GM19438 (cell line): ENCODE measurements at regions not wholly inside any gene's neighbourhood (a gene's known extent, or its start where the extent isn't known, plus 50 kb on each side); places are given as distances from the start of the nearest gene placed in this dataset.

ENCODE experiments used
- ATAC-seq: cut with Tn5 transposase; IDR thresholded peaks from one replicate; pipeline ENCODE4 v1.9.1; 2021; ENCODE audit warnings: low read depth; ENCODE audit not compliant: unreplicated experiment

DNA sequence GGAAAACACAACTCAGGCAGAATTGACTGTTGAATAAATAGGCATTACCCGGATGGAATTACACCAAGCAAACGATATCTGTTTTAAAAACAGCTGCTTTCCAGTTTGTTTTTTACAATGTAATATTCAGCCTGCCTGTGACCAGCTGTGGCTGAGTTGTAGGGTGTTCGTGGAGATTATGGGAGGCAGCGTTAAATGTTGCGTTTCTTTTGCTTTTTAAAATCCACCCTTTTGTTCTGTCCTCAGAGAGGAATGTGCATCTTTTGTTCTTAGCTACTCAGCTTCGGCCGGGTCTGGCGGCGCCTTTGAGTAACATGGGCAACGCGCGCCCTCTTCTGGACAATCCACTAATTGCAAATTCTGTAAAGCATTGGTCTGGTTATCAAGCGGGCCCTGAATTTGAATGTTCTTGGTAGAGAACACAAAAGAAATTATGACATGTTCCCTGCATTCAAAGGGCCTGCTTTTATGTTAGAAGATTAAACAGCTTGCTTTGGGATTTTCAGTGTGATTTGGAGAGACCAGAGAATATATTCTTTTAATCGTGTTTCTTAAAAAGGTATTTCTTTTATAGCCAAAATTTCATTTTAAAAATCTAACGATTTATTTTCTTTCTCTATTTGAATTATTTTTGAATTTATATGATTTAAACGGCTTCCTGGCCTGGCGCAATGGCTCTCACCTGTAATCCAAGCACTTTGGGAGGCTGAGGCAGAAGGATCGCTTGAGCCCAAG is 76.3 kb upstream of the TRIM2 start:
- peak; percentile 83 for ATAC-seq

- ATAC-seq, result no peak
Observed at GRCh38 chr4:153131596-153131995, 72.6 kb upstream of the TRIM2 start.

- ATAC-seq, result no peak
Observed at GRCh38 chr4:153137159-153137558, 67.1 kb upstream of the TRIM2 start.

DNA sequence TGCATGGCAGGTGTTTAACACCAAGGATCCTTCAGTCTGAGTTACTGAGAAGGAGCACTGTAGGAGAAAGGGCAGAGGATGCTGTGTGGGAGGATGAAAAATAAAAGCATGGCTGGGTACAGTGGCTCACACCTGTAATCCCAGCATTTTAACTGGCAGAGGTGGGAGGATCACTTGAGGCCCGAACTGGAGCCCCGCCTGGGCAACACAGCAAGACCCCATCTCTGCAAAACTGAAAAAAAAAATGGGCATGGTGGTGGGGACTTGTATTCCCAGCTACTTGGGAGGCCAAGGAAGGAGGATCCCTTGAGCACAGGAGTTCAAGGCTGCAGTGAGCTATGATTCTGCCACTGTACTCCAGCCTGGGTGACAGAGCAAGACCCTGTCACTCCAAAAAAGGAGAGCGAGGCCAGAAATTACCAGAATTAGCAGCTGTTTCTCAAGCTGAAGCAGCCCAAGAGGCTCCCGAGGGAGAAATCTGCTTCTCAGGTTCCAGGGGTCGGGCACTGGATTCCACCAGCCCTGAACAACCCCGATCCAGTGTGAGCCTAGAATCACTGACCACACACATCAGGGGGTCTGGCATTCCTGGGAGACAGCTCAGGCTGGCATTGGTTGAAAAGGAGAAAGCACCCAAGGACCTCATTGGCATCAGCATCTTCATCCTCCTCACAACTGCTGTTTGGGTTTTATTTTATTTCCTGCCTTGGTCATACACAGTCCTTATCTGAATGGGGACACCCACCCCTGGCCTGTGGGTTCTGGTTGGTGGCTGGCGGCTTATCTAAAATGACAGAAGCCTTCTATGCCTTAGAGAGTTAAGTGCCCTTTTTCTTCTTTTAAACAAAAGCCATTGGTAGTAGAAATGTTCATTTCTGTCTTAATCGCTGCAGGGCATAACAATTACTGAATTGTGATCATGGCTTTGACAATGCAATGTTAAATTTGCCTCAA is 66.3 kb upstream of the TRIM2 start:
- ATAC-seq, result no peak

GRCh38 chr4:153138736-153139135 is 65.5 kb upstream of the TRIM2 start:
- ATAC-seq, result no peak

- no peak for ATAC-seq
Observed at GRCh38 chr4:153140294-153140693, 63.9 kb upstream of the TRIM2 start.

GRCh38 chr4:153141238-153141637 is 63.0 kb upstream of the TRIM2 start:
- no peak for ATAC-seq

GRCh38 chr4:153142700-153143438 is 61.4 kb upstream of the TRIM2 start:
- peak; percentile 61 for ATAC-seq

DNA sequence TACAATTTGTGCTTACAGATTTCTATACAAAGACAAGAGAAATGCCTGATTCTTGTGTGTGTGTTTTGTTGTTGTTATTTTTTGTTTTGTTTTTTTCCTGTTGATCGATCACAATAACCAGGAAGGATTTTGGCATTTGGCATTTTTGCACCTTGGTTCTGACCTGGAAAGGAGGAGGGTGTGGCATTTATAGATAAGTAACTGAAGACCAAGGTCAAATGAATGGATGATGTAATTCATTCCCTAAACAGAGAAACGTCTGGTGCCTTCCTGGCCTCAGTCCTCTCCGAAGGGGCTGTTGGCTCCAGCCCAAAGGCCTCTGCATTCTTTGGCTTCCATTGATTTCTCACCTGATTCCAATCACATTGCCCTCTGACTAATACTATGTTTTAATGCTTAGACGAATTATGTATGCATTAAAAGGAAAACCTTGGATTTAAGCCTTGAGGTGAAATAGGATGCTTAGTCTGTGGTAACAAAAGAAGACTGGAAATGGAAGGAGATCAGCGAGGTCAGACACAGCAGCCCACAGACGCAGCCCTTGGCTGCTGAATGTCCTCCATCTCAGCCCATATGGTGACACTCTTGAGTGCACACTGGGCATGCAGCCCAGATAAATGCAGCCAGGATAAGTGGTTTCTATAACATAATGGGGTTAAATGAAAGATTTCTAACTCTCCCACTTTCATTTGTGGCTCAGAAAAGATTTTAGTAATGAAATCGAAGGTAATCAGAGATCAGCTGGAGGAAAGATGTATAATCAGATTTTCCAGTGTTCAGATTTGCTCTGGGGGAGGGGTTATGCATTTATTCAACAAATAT is 60.5 kb upstream of the TRIM2 start:
- no peak for ATAC-seq

DNA sequence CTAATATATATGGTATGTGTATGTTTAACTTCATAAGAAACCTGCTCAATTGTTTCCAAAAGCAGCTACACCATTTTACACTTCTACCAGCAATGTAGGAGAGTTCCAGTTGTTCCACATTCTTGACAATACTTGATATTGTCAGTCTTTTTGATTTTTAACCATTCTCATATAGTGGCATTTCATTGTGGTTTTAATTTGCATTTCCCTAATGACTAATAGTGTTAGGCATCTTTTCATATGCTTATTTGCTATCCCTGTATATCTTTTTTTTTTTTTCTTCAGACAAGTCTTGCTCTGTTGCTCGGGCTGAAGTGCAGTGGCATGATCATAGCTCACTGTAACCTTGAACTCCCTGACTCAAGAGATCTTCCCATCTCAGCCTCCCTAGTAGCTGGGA is 58.2 kb upstream of the TRIM2 start:
- ATAC-seq, result no peak

- ATAC-seq, result no peak
Observed at GRCh38 chr4:153146961-153147360, 57.3 kb upstream of the TRIM2 start.

- no peak for ATAC-seq
Observed at GRCh38 chr4:153148791-153149190, 55.5 kb upstream of the TRIM2 start.

- ATAC-seq, result no peak
Observed at GRCh38 chr4:153151535-153152455, 52.4 kb upstream of the TRIM2 start.

GRCh38 chr4:153152501-153153338 is 51.5 kb upstream of the TRIM2 start:
- ATAC-seq, result peak; percentile 20

DNA sequence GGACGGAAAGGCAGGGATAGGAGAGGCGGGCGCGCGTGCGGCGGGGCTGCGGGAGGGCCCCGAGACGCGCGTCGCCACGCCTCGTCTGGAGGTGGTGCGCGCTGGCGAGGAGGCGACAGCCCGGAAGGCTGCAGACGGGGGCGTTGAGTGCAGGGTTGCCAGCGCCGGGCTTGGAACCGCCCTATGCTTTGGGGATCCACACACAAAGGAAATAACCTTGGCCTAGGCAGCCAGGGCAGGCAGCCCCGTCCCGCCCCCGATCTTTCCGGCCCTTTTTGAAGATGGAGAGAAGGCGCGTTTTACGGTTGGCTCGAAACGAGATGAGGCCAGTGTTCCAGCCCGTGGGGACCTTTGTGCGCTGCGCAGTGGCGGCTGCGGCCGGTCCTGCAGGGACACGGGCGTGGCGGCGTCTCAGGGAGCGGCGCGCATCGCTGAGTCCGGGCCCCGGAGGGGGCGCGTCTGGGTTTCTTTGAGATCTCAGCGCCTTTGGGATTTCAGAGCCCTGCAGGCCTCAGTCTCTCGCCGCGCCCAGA is 50.8 kb upstream of the TRIM2 start:
- peak; percentile 62 for ATAC-seq

- ATAC-seq, result no peak
Observed at GRCh38 chr4:153154007-153154975, 50.0 kb upstream of the TRIM2 start.
